HG03354 (cell line): ENCODE measurements at regions not wholly inside any gene's neighbourhood (a gene's known extent, or its start where the extent isn't known, plus 50 kb on each side); places are given as distances from the start of the nearest gene placed in this dataset.
"Not testable (repeated sequence)": the region's sequence is repeated elsewhere in the genome, so short reads cannot be mapped to it uniquely, and the experiment has no call there.

Experiments used
- ATAC-seq: cut with Tn5 transposase; IDR thresholded peaks from one replicate; pipeline ENCODE4 v1.9.1; 2021; ENCODE audit warnings: mild to moderate bottlenecking; ENCODE audit not compliant: unreplicated experiment, poor library complexity, severe bottlenecking

DNA sequence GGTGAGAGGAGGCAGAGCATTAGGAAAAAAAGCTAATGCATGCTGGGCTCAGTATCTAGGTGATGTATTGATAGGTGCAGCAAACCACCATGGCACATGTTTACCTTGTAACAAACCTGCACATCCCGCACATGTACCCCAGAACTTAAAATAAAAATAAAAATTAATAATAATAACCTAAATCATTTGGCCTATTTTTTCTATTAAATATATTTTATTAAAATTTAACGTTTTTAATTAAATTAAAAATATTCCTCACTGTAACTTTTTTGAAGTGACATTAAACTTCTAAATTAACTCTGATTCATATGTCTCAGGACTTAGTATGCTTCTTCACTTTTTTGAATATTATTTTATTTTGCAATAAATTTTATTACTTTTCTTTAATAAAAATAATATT lies 83.7 kb upstream of the PARP8 start:
- ATAC-seq = no peak

GRCh38 chr5:50583621-50584020 lies 82.8 kb upstream of the PARP8 start:
- no peak for ATAC-seq

GRCh38 chr5:50588471-50588870 lies 78.0 kb upstream of the PARP8 start:
- ATAC-seq = not testable (repeated sequence)

GRCh38 chr5:50590444-50591189 lies 75.8 kb upstream of the PARP8 start:
- ATAC-seq = not testable (repeated sequence)

- ATAC-seq = not testable (repeated sequence)
These were observed 75.1 kb upstream of the PARP8 start for GRCh38 chr5:50591338-50591737.

GRCh38 chr5:50593681-50594080 lies 72.8 kb upstream of the PARP8 start:
- ATAC-seq = no peak

DNA sequence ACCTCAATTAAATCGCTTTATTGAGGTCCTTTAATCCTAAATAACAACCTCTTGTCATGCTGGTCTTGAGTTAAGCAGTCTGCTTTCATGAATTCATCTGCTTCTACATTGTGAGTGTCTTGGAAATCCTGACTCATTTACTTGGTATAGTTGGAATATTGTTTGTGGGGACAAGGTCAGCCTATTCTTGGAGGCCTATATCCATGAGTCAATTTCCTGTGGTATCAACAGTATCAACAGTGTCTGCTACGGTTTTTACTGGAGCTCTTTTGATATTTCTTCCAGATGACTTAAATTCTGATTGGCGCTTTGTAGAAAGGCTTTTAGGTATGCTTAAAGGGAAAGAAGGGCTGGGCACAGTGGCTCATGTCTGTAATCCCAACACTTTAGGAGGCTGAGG lies 71.2 kb upstream of the PARP8 start:
- no peak for ATAC-seq

GRCh38 chr5:50601576-50601975 lies 64.9 kb upstream of the PARP8 start:
- not testable (repeated sequence) for ATAC-seq

DNA sequence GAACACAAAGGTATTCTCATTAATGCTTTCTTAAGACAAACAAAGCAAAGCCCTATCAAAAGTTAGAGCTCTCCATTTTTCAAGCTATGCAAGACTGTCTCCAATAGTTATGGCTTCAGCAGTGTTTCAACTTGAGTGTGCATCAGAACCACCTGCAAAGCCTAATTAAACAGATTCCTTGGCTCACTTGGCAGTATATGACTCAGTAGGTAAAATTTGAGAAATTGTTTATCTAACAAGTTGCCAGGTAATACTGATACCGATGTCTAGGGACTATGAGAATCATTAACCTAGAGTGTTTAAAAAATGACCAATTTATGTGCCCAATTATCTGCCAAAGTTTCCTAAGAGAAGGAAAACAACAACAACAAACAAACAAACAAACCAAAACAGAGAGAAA lies 60.3 kb upstream of the PARP8 start:
- ATAC-seq = no peak

DNA sequence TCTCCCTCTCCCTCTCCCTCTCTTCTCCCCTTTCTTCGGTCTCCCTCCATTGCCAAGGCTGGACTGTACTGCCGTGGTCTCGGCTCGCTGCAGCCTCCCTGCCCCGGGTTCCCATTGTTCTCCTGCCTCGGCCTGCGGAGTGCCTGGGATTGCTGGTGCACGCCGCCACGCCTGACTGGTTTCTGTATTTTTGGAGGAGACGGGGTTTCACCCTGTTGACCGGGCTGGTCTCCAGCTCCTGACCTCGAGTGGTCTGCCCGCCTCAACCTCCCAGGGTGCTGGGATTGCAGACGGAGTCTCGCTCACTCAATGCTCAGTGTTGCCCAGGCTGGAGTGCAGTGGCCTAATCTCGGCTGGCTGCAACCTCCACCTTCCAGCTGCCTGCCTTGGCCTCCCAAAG lies 59.0 kb upstream of the PARP8 start:
- ATAC-seq = not testable (repeated sequence)

DNA sequence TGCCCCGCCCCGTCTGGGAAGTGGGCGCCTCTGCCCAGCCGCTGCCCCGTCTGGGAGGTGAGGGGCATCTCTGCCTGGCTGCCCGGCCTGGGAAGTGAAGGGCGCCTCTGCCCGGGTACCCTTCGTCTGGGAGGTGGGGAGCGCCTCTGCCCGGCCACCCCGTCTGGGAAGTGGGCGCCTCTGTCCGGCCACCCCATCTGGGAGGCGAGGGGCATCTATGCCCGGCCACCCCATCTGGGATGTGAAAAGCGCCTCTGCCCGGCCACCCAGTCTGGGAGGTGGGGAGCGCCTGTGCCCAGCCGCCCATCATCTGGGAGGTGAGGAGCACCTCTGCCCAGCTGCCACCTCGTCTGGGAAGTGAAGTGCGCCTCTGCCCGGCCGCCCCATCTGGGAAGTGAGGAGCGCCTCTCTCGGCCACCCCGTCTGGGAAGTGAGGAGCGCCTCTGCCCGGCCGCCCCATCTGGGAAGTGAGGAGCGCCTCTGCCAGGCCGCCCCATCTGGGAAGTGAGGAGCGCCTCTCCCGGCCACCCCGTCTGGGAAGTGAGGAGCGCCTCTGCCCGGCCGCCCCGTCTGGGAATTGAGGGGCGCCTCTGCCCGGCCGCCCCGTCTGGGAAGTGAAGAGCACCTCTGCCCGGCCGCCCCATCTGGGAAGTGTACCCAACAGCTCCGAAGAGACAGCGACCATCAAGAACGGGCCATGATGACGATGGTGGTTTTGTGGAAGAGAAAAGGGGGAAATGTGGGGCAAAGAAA lies 58.3 kb upstream of the PARP8 start:
- ATAC-seq = not testable (repeated sequence)

- not testable (repeated sequence) for ATAC-seq
These were observed 53.4 kb upstream of the PARP8 start for GRCh38 chr5:50613057-50613456.
